Upper lobe of left lung (tissue), 6 donors: ENCODE measurements at regions not wholly inside any gene's neighbourhood (a gene's known extent, or its start where the extent isn't known, plus 50 kb on each side); places are given as distances from the start of the nearest gene placed in this dataset.

Source experiments
- ATAC-seq, 2 donors: fragments of 200-7000 bp; cut with Tn5 transposase; one replicate each; pipeline ENCODE4 v1.9.1; 2022; ENCODE audit warnings: mild to moderate bottlenecking in 2 of 2, moderate library complexity in 2 of 2; ENCODE audit not compliant: low FRiP score in 2 of 2
- DNase-seq, 2 donors: peaks; one replicate each; pipeline ENCODE4 v3.0.0-alpha.2; 2019 to 2020
- H3K27ac ChIP-seq, 4 donors: fragments of 200-600 bp; sonication (generic); one replicate each; pipeline ENCODE4 v1.5.1; 2016 to 2019
- H3K27me3 ChIP-seq, 4 donors: fragments of 200-600 bp; sonication (generic); one replicate each; pipeline ENCODE4 v1.5.1; 2017 to 2019
- H3K36me3 ChIP-seq, 4 donors: fragments of 200-600 bp; sonication (generic); one replicate each; pipeline ENCODE4 v1.5.1; 2016 to 2019
- H3K4me1 ChIP-seq, 4 donors: fragments of 200-600 bp; sonication (generic); one replicate each; pipeline ENCODE4 v1.5.1; 2018 to 2019
- H3K4me3 ChIP-seq, 4 donors: fragments of 200-600 bp; sonication (generic); one replicate each; pipeline ENCODE4 v1.5.1; 2017 to 2019; ENCODE audit warnings: mild to moderate bottlenecking in 2 of 4, moderate library complexity in 1 of 4
- H3K9me3 ChIP-seq, 4 donors: fragments of 200-600 bp; sonication (generic); one replicate each; pipeline ENCODE4 v1.5.1; 2018 to 2019
- CTCF ChIP-seq, 6 experiments: fragments of 450-650 bp in 4 of 6; fragments of 200-600 bp in 2 of 6; sonication (generic) in 2 of 6; IDR thresholded peaks; one replicate each; pipeline ENCODE4 v1.5.1; 2016 to 2019; ENCODE audit warnings: antibody characterized with exemption in 6 of 6
- EP300 ChIP-seq, 4 donors: sonication (generic); formaldehyde crosslinking; IDR thresholded peaks; one replicate each; pipeline ENCODE4 v1.5.1; 2017; ENCODE audit warnings: antibody characterized with exemption in 4 of 4, control low read depth in 2 of 4
- POLR2A ChIP-seq, 4 donors: fragments of 450-650 bp; IDR thresholded peaks; one replicate each; pipeline ENCODE4 v1.5.1; 2016 to 2017; ENCODE audit warnings: antibody characterized with exemption in 4 of 4, mild to moderate bottlenecking in 2 of 4
- POLR2AphosphoS5 ChIP-seq, 2 donors: sonication (generic); formaldehyde crosslinking; IDR thresholded peaks; one replicate each; pipeline ENCODE4 v1.5.1; 2017; ENCODE audit warnings: antibody characterized with exemption in 2 of 2
- WGBS, 2 donors: methylation state at CpG; one replicate each; pipeline ENCODE4 v1.1.5; 2017 to 2018; 5-methylcytosine and 5-hydroxymethylcytosine counted together
- donor health status: DM: no; HTN: no; CAD: no; lungs with moderate emphysema.
- donor health status: DM: no; HTN: yes; CAD: no; lungs with severe emphysema.

DNA sequence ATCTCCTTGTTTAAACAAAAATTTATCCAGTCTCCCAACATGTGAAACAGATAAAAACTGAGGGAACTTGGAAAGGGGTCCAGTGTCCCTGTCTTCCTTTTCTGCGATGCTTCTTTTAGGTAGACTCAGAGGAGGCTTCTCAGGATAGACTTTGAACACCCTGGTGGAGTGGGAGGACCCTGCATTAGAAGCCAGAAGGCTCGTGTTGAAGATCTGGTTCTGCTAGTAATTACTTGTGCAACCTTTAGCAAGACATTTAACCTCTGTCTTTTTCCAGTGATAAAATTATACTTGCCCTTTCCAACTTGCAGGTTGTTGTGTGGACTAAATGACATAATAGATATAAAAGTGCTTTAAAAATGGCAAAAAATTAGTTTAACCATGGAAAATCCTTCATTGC, 67.1 kb upstream of the PREP start:
- no peak overlapping the region for H3K4me3 ChIP-seq
- 61 to 66% methylated on average over 2 of the region's 2 CpGs for WGBS, 2 donors
- TF ChIP-seq POLR2A (IDR thresholded peaks at IDR 0.05) (no peak), CTCF (IDR thresholded peaks at IDR 0.05) (no peak), POLR2AphosphoS5 (IDR thresholded peaks at IDR 0.05) (no peak), EP300 (IDR thresholded peaks at IDR 0.05) (no peak)
- H3K9me3 ChIP-seq, result peaks cover 0 to 7% (median 0%) of the 10 kb centered on the region in 4 donors
- H3K27me3 ChIP-seq, result no peaks in the 10 kb centered on the region
- no peaks in the 10 kb centered on the region for H3K4me1 ChIP-seq
- no peaks in the 10 kb centered on the region for H3K36me3 ChIP-seq
- ATAC-seq (no peak), DNase-seq (no peak)
- H3K27ac ChIP-seq, result no peak overlapping the region

GRCh38 chr6:105468850-105469249, 66.0 kb upstream of the PREP start:
- H3K9me3 ChIP-seq, result peaks cover 0 to 7% (median 0%) of the 10 kb centered on the region in 4 donors
- H3K36me3 ChIP-seq, result no peaks in the 10 kb centered on the region
- ATAC-seq (no peak), DNase-seq (no peak)
- no peak overlapping the region for H3K27ac ChIP-seq
- 89 to 90% methylated on average over 4 of the region's 4 CpGs for WGBS, 2 donors
- no peak overlapping the region for H3K4me3 ChIP-seq
- TF ChIP-seq POLR2AphosphoS5 (IDR thresholded peaks at IDR 0.05) (no peak), EP300 (IDR thresholded peaks at IDR 0.05) (no peak), CTCF (IDR thresholded peaks at IDR 0.05) (no peak), POLR2A (IDR thresholded peaks at IDR 0.05) (no peak)
- H3K27me3 ChIP-seq, result no peaks in the 10 kb centered on the region
- H3K4me1 ChIP-seq, result no peaks in the 10 kb centered on the region

DNA sequence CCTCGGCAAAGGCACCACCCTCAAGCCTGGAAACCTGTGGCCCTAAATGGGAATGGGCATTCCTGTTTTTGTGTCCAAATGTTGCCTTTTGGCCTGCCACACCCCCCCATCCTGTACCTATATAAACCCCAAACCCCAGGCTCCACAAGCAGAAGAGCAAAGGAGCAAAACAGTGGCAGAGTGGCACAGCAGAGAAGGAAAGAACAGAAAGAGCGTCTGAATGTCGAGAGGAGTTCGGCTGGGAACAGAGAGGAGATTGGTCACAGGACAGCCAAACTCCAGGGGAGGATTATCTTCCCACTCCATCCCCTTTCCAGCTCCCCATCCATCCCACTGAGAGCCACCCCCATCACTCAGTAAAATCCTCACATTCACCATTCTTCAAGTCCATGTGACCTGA, 58.0 kb upstream of the PREP start:
- WGBS, 2 donors, result 95% methylated on average over 4 of the region's 4 CpGs
- Histone ChIP-seq H3K27ac (no peak overlapping the region), H3K27me3 (no peaks in the 10 kb centered on the region), H3K9me3 (peaks cover 0 to 8% (median 0%) of the 10 kb centered on the region in 4 donors), H3K4me1 (no peaks in the 10 kb centered on the region), H3K36me3 (no peaks in the 10 kb centered on the region), H3K4me3 (no peak overlapping the region)
- ATAC-seq (no peak), DNase-seq (no peak)
- no peak for TF ChIP-seq EP300 (IDR thresholded peaks at IDR 0.05)
- TF ChIP-seq CTCF (IDR thresholded peaks at IDR 0.05), result no peak
- no peak for TF ChIP-seq POLR2AphosphoS5 (IDR thresholded peaks at IDR 0.05)
- TF ChIP-seq POLR2A (IDR thresholded peaks at IDR 0.05), result no peak

- no peak overlapping the region for H3K4me3 ChIP-seq
- no peaks in the 10 kb centered on the region for H3K36me3 ChIP-seq
- no peak for ATAC-seq
- no peak for TF ChIP-seq EP300 (IDR thresholded peaks at IDR 0.05)
- no peak for TF ChIP-seq POLR2A (IDR thresholded peaks at IDR 0.05)
- TF ChIP-seq CTCF (IDR thresholded peaks at IDR 0.05), result no peak
- no peak for TF ChIP-seq POLR2AphosphoS5 (IDR thresholded peaks at IDR 0.05)
- H3K27me3 ChIP-seq, result no peaks in the 10 kb centered on the region
- H3K9me3 ChIP-seq, result peaks cover 0 to 5% (median 0%) of the 10 kb centered on the region in 4 donors
- WGBS, 2 donors, result 62 to 75% methylated on average over 1 of the region's 1 CpG
- peak overlapping the region in 1 of 4 donors; percentile 26 for H3K27ac ChIP-seq
- no peak for DNase-seq
- H3K4me1 ChIP-seq, result no peaks in the 10 kb centered on the region
Measured at GRCh38 chr6:105459864-105460263, 57.0 kb upstream of the PREP start.

DNA sequence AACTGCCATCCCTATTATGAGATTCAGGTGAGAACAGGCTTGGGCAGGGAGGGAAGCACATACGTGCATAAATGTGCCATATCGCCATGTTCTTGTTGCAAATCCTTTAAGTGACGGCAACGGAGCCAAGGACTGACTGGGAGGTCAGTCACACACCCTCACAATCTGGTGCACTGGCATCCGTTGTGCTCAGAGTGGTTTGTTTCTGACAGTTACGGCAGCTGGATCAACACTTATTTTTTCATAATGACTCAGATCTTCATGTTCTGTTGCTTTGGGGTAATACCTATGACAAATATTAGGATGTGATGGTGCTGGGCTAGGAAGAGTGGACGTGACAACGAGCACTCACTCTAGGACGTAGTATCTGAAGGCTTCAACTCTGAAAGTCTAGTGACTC, 56.2 kb upstream of the PREP start:
- Histone ChIP-seq H3K27me3 (no peaks in the 10 kb centered on the region), H3K36me3 (no peaks in the 10 kb centered on the region), H3K9me3 (peaks cover 0 to 5% (median 0%) of the 10 kb centered on the region in 4 donors), H3K4me1 (no peaks in the 10 kb centered on the region), H3K27ac (peak overlapping the region in 1 of 4 donors; percentile 26), H3K4me3 (no peak overlapping the region)
- TF ChIP-seq POLR2AphosphoS5 (IDR thresholded peaks at IDR 0.05) (peak in 1 of 2 donors; percentile 24), CTCF (IDR thresholded peaks at IDR 0.05) (no peak), EP300 (IDR thresholded peaks at IDR 0.05) (peak in 1 of 4 donors; percentile 52), POLR2A (IDR thresholded peaks at IDR 0.05) (peak in 1 of 4 donors; percentile 43)
- WGBS, 2 donors, result 86 to 91% methylated on average over 9 of the region's 9 CpGs
- ATAC-seq (no peak), DNase-seq (no peak)
